NCI-H748 (cell line): ENCODE measurements at regions not wholly inside any gene's neighbourhood (a gene's known extent, or its start where the extent isn't known, plus 50 kb on each side); places are given as distances from the start of the nearest gene placed in this dataset.

ENCODE experiments used
- DNase-seq: peaks from one replicate; lab custom pipeline; 2025; ENCODE audit not compliant: unreplicated experiment; lab: John Stamatoyannopoulos, UW

GRCh38 chr7:63008366-63008765, 990.3 kb upstream of the ZNF722 start:
- no peak for DNase-seq

DNA sequence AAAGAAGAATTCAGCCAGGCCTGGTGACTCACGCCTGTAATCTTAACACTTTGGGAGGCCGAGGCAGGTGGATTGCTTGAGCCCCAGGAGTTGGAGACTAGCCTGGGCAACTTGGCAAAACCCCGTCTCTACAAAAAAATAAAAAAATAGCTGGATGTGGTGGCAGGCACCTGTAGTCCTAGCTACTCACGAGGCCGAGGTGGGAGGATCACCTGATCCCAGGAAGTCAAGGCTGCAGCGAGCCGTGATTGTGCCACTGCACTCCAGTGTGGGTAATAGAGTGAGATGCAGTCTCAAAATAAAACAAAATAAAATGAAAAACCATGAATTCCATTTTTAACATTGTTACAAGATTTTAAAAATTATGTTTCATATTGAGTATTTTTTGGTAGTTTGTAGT, 988.9 kb upstream of the ZNF722 start:
- no peak for DNase-seq

GRCh38 chr7:63012633-63013183, 985.9 kb upstream of the ZNF722 start:
- peak; percentile 2 for DNase-seq

GRCh38 chr7:63014792-63015191, 983.9 kb upstream of the ZNF722 start:
- no peak for DNase-seq

DNA sequence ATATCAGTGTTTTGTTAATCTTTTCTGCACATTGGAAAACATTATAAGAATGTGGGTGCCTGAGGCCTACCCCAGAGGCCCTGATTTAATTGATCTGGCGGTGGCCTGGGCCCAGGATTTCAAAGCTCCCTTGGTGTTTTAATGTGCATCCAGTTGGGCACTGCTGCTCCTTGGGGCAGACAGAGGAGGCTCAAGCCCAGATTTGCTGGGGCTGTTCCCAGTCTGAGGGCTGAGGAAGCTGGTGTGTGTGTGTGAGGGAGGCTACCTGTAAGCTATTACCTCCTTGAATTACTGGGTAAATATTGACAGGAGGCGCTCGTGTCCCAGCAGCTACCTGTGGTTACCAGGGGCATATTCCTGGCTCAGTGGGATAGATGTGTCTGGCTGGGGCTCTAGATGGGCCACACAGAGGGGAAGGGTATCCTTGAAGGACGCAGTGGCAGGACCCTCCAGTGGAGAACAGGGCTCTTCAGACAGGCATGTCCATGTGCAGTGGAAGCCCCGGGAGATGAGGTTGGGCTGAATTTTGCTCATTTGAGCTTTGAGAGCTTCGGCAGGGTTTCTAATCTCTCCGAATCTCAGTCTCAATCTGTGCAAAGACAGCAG, 975.4 kb upstream of the ZNF722 start:
- DNase-seq = no peak

DNA sequence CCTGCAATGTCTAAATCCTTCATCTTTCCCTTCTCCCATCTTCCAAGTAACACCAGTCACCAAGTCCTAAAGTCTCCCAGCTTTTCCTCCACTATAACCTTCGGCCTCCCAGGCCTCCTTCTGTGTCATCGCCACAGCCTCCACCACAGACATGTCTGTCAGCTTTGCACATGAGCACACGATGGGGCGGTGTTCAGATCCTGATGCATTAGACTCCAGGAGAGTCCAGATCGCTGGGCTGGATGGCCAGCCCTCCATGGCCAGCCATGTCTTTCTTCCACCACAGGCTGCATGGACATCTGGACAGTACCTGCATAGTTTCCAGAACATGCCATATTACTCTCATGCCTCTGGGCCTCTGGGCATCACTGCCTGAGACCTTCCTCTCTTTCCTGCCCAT, 974.2 kb upstream of the ZNF722 start:
- no peak for DNase-seq

DNA sequence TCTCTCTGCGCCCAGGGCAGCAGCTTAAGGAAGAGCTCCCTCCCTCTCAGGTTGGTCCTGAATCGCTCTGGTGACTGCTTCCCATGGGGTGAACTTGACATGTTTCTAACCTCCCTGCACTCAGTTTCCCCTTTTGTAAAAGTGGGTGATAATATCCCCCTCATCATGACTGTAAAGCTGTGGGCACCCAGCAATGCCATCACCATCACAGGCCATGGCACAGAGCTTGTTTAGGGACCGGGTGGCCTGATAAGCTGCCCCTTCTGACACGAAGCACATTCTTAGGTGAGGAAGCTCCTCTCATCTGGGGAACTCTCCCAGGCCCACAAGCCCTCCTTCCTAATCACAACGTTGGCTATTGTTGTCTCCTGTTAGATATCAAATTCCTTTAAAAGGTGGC, 972.8 kb upstream of the ZNF722 start:
- DNase-seq = no peak

DNA sequence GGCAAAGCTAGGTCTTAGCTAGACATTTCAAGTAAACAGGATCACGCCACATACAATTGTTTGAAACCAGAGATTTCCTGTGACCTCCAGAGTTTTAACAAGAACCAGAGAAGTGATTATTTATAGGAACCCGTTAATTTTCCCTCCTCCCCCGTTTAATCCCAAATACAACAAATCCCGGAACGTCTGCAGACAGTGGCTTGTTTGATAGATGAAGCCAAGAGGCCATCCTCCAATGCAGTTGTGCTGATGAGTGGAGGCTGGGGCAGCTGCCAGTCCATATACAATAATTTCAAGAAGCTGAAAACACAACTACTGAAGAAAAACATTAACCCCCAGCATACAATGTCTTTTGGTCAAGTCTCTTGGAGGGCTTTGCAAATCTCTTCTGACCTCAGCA, 971.6 kb upstream of the ZNF722 start:
- no peak for DNase-seq

GRCh38 chr7:63028376-63029206, 970.1 kb upstream of the ZNF722 start:
- DNase-seq = no peak

DNA sequence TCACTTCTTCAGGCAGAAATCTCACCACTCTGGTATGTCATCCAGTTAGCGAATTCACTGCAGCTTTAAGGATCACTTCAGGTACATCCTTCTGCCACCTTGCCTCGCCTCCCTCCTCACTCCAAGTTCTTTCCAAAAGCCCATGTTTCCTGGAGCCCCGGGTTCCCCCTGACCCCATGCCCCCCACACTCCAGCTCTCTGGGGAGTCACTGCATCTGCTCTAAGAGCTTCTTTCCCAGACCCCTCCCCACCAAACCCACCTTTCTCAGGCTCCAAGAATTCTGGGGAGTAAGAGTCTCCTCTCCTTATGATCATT, 969.5 kb upstream of the ZNF722 start:
- DNase-seq = no peak

GRCh38 chr7:63030061-63030460, 968.6 kb upstream of the ZNF722 start:
- DNase-seq = no peak

GRCh38 chr7:63031838-63032436, 966.7 kb upstream of the ZNF722 start:
- no peak for DNase-seq

DNA sequence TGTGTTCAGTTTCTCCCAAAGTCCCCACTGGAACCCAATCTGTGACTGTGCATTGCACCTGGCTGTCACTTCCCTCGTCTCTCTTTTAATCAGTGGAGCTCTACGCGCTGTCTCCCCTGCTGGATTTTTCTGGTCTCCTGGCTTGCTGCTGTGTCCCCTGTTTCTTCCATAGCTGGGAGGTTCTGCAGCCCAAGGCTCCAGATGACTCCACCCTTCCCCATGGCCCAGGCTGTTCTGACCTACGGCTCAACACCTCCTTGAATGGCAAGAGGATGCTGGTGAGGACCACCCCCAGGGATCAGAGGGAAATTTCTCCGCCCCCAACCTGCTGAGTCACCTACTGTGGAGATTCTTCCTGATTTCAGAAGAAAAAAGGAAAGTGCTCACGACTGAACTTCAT, 961.4 kb upstream of the ZNF722 start:
- DNase-seq = no peak

DNA sequence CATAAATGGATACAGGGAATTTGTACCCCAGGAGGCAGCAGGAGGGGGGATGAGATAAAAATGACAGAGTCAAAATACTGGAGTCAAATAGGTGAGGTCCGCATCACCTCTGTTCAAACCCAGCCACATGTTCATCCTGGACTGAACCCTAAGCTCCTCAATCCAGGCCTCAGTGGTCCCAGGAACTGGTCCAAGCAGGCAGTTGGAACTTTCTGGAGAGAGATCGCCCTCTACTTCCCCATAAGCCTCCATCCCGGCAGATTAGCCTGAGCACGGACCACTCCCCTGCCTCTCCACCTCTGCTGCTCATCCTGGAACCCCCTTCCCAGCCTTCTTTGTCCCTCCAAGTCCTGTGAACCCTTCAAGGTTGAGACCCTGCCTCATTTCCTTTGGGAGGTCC, 959.7 kb upstream of the ZNF722 start:
- DNase-seq = no peak

DNA sequence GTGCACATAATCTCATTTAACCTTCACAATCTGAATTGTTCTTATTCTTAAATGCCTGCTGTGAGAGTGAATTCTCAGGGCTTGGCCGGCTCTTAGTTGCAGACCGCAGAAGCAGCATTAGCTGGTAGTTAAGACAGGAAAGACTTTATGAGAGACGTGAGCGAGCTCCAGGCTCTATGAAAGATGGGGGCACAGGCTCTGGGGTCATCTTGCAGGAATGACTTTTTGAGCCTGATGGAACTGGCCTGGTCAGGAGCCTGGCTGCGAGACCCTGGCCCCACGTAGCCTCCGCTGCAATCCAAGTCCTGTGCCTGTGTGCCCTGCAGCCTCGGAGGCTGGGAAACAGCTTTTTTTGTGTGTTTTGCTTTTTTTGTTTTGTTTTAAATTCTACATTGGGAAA, 958.8 kb upstream of the ZNF722 start:
- DNase-seq = no peak

DNA sequence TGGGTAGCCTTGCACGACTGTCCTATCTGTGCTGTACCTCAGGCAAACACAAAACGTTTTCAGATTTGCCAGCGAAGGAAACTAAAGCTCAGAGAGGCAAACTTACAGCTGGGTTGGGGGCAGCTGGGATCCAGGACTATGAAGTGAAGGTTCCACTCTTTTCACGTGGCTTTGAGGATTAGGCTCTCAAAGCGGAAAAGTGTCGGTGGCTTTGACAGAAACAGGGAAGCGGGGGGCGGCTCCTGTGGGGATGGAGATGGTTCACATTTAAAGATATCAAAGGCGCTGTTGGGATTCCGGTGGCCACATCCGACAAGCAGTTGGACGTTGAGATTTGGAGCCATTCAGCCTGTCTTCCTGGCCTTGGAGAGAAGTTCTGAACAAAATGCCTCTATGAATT, 958.3 kb upstream of the ZNF722 start:
- no peak for DNase-seq

GRCh38 chr7:63040966-63041610, 957.6 kb upstream of the ZNF722 start:
- no peak for DNase-seq

- DNase-seq = no peak
Measured at GRCh38 chr7:63041786-63042185, 956.9 kb upstream of the ZNF722 start.

DNA sequence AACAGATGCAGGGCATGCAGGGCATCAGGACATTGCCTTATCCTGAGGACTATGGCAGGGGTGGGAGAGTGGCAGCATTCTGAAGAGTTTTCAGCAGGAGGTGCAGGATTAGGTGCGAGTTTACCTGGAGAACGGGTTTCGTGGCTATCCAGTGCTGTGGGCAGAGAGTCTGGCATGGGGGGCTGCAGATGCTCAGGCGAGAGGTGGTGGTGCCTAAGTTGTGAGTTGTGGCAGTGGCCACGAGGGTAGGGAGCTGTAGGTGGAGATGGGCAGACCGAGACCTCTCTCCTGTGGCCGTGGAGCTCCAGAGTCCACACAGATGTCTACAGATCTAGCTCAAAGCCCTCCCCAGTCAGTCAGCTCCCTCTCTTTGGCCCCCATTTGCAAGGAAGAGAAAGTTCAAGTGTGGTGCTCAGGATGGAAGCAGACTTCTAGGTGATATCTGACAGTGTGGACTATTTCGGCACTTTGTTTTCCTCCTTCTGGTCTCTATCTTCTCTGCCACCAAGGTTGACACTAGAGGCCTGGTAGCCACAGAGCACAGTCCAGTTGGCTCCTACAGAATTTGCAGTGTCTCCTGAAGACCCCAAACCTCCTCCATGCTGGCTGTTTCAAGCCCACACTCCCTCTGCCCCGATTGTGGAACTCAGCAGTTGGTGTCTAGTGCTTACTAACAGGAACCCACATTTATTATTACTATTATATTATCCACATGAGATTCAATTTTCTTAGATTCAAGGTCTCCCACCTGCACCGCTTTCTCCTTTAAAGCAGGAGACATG, 955.7 kb upstream of the ZNF722 start:
- no peak for DNase-seq

GRCh38 chr7:63043657-63044543, 954.7 kb upstream of the ZNF722 start:
- no peak for DNase-seq
